Activated T-cell treated with anti-CD3 and anti-CD28 coated beads for 24 hours (primary cell): ENCODE measurements at regions not wholly inside any gene's neighbourhood (a gene's known extent, or its start where the extent isn't known, plus 50 kb on each side); places are given as distances from the start of the nearest gene placed in this dataset.
"Not testable (repeated sequence)": the region's sequence is repeated elsewhere in the genome, so short reads cannot be mapped to it uniquely, and the experiment has no call there.

Experiments
- DNase-seq: peaks from one replicate; pipeline ENCODE4 v3.0.0-alpha.2; 2020; ENCODE audit warnings: low read depth

- DNase-seq: no peak
Measured at GRCh38 chr5:154620411-154620810, 134.8 kb upstream of the LARP1 start.

GRCh38 chr5:154618696-154619095 is 136.5 kb upstream of the LARP1 start:
- no peak for DNase-seq

GRCh38 chr5:154614595-154614994 is 136.6 kb upstream of the HAND1 start:
- no peak for DNase-seq

GRCh38 chr5:154614125-154614524 is 136.1 kb upstream of the HAND1 start:
- DNase-seq: no peak

GRCh38 chr5:154612666-154613065 is 134.6 kb upstream of the HAND1 start:
- DNase-seq: no peak

GRCh38 chr5:154611341-154611767 is 133.3 kb upstream of the HAND1 start:
- DNase-seq: no peak

- peak; percentile 65 for DNase-seq
Measured at GRCh38 chr5:154610321-154611154, 132.5 kb upstream of the HAND1 start.

- no peak for DNase-seq
Measured at GRCh38 chr5:154609251-154609650, 131.2 kb upstream of the HAND1 start.

GRCh38 chr5:154608531-154609011 is 130.5 kb upstream of the HAND1 start:
- DNase-seq: no peak

GRCh38 chr5:154607746-154608145 is 129.7 kb upstream of the HAND1 start:
- DNase-seq: no peak

GRCh38 chr5:154606246-154606645 is 128.2 kb upstream of the HAND1 start:
- DNase-seq: no peak

- no peak for DNase-seq
Measured at GRCh38 chr5:154603953-154604679, 126.1 kb upstream of the HAND1 start.

GRCh38 chr5:154603485-154603884 is 125.5 kb upstream of the HAND1 start:
- no peak for DNase-seq

GRCh38 chr5:154603011-154603410 is 125.0 kb upstream of the HAND1 start:
- no peak for DNase-seq

GRCh38 chr5:154601014-154601413 is 123.0 kb upstream of the HAND1 start:
- no peak for DNase-seq

GRCh38 chr5:154598021-154598420 is 120.0 kb upstream of the HAND1 start:
- no peak for DNase-seq

- not testable (repeated sequence) for DNase-seq
Measured at GRCh38 chr5:154596844-154597243, 118.8 kb upstream of the HAND1 start.

- no peak for DNase-seq
Measured at GRCh38 chr5:154595662-154596061, 117.6 kb upstream of the HAND1 start.

- no peak for DNase-seq
Measured at GRCh38 chr5:154593796-154594195, 115.8 kb upstream of the HAND1 start.

GRCh38 chr5:154593071-154593470 is 115.0 kb upstream of the HAND1 start:
- no peak for DNase-seq

GRCh38 chr5:154590093-154590724 is 112.2 kb upstream of the HAND1 start:
- DNase-seq: no peak

GRCh38 chr5:154589511-154589910 is 111.5 kb upstream of the HAND1 start:
- DNase-seq: no peak
